HUES64 (cell line): ENCODE measurements at regions not wholly inside any gene's neighbourhood (a gene's known extent, or its start where the extent isn't known, plus 50 kb on each side); places are given as distances from the start of the nearest gene placed in this dataset.

Source experiments
- H3K27ac ChIP-seq: 2 replicates; pipeline ENCODE4 v1.7.0; 2013; ENCODE audit warnings: low read depth, low read length, inconsistent platforms
- H3K27me3 ChIP-seq: 2 replicates; pipeline ENCODE4 v1.6.1; 2013; ENCODE audit warnings: mild to moderate bottlenecking, low read length; ENCODE audit not compliant: insufficient read depth
- H3K36me3 ChIP-seq: 2 replicates; pipeline ENCODE4 v1.6.1; 2013; ENCODE audit warnings: mild to moderate bottlenecking, low read length; ENCODE audit not compliant: insufficient read depth
- H3K4me1 ChIP-seq: 2 replicates; pipeline ENCODE4 v1.6.1; 2013; ENCODE audit warnings: mild to moderate bottlenecking, low read length, moderate library complexity; ENCODE audit not compliant: insufficient read depth
- H3K4me3 ChIP-seq: 2 replicates; pipeline ENCODE4 v1.5.1; 2013; ENCODE audit warnings: mild to moderate bottlenecking, low read length, moderate library complexity
- H3K9ac ChIP-seq: 2 replicates; pipeline ENCODE4 v1.6.1; 2013; ENCODE audit warnings: mild to moderate bottlenecking, low read depth, low read length
- H3K9me3 ChIP-seq: 2 replicates; pipeline ENCODE4 v1.6.1; 2013; ENCODE audit warnings: low read depth, low read length; ENCODE audit not compliant: insufficient read depth
- whole genome bisulfite sequencing: fragments of 150-250, 120-280 bp; methylation state at CpG from one replicate; pipeline ENCODE4 v1.1.7; 2013; ENCODE audit warnings: missing lambda C conversion rate; 5-methylcytosine and 5-hydroxymethylcytosine counted together

DNA sequence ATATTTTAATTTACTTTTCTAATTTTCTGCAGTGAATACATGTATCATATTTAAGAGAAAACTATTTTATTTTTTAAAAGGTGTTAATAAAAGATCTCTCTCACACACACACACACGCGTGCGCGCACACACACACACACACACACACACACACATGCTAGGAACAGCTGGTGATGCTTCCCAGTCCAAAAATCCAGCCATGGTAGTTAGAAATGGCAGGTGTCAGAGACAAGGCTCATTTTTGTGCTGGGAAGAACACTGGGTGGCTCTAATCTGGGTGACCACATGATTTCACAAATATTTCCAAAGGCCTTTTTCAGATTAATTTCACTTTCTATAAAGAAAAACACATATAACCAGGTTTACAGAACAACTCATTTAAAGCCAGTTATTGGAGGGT lies 104.5 kb upstream of the NCK2 start:
- WGBS: no CpG with 5 or more reads among the region's 4 CpGs

DNA sequence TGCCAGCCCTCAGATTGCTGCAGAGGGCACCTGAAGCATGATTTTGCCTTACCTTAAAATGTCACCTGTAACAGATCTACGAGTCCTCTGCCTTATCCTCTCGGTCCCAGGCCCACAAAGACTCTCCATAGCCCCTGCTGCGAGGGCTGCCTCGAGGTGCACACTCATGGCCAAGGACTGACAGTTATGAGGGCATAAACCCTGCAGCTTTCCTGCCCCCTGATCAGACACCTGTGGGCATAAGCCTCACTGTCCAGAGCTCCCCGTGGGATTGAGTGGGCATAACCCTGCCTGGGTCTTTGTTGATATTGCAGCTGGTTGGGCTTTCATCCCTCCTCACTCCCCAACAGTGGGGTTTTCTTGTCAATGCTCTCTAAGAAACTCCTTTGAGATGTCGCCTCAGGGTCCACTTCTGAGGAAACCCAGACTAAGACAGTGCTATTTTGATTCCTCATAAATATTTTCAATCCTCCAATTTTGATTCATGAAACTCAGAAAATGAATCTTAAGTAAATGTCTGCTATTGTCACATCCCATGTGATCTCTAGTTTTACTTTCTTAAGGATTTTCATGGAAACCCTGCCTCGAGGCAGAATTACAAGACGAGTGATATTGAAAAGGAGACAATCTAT lies 108.5 kb upstream of the NCK2 start:
- Histone ChIP-seq H3K36me3 (no peaks in the 10 kb centered on the region), H3K27me3 (no peaks in the 10 kb centered on the region), H3K4me3 (no peak overlapping the region), H3K9ac (no peak overlapping the region), H3K4me1 (peaks cover 5% of the 10 kb centered on the region), H3K27ac (no peak overlapping the region), H3K9me3 (no peaks in the 10 kb centered on the region)
- 87% methylated on average over 8 of the region's 8 CpGs for WGBS

More for the DNA sequence above, 104.5 kb upstream of the NCK2 start:
- Histone ChIP-seq H3K4me3 (no peak overlapping the region), H3K36me3 (no peaks in the 10 kb centered on the region), H3K27me3 (0 out of 2 replicates have a peak, but pooled peaks cover 3% of the 10 kb centered on the region), H3K4me1 (no peaks in the 10 kb centered on the region; the same call in none of the 2 replicates), H3K9me3 (no peaks in the 10 kb centered on the region), H3K9ac (no peak overlapping the region), H3K27ac (no peak overlapping the region)

DNA sequence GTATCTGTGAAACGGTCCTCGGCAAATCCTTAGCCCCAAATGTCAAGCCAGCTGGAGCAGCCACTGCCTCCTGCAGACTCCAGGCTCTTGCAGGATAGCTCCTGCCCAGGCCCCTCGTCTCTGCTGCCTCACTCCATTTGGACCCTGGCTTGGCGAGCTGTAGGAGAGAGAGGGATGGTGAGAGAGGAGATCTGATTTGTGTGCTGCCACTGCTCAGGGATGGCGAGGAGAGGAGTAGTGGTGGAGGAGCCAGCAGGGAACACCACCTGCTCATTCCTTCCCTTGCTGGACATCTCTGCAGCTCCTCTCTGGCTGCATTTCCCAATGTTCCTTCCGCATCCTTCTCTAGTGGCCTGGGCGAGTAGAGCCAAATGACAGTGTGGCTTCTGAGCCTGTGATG lies 109.1 kb upstream of the NCK2 start:
- Histone ChIP-seq H3K9ac (no peak overlapping the region), H3K9me3 (no peaks in the 10 kb centered on the region)

DNA sequence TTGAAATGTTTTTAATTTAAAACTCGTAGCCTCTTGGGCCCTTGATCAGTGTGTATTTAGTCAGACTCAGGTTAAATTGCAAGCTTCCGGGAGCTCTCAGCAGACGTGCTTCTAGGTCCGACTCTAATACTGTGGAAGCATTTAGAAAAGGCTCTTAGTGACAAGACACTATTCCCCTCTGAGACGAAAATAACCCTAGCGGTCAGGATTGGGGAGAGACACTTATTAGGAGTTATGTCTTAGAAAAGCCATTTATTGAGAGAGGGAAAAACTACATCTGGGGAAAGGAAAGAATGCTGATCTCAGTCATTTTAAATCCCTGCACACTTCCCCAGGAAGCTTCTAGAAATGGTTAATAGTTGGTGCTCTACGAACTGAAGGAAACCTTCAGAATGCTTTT lies 110.5 kb upstream of the NCK2 start:
- H3K9ac ChIP-seq: no peak overlapping the region
- peaks cover 5% of the 10 kb centered on the region for H3K4me1 ChIP-seq
- H3K9me3 ChIP-seq: no peaks in the 10 kb centered on the region
- WGBS: 83% methylated on average over 7 of the region's 7 CpGs
- no peaks in the 10 kb centered on the region for H3K27me3 ChIP-seq
- no peak overlapping the region for H3K4me3 ChIP-seq
- H3K27ac ChIP-seq: no peak overlapping the region
- H3K36me3 ChIP-seq: no peaks in the 10 kb centered on the region

More for the DNA sequence above, 109.1 kb upstream of the NCK2 start:
- H3K4me1 ChIP-seq: peaks cover 5% of the 10 kb centered on the region
- no peaks in the 10 kb centered on the region for H3K36me3 ChIP-seq
- 89% methylated on average over 7 of the region's 7 CpGs for WGBS
- H3K27me3 ChIP-seq: no peaks in the 10 kb centered on the region
- no peak overlapping the region for H3K4me3 ChIP-seq
- no peak overlapping the region for H3K27ac ChIP-seq

DNA sequence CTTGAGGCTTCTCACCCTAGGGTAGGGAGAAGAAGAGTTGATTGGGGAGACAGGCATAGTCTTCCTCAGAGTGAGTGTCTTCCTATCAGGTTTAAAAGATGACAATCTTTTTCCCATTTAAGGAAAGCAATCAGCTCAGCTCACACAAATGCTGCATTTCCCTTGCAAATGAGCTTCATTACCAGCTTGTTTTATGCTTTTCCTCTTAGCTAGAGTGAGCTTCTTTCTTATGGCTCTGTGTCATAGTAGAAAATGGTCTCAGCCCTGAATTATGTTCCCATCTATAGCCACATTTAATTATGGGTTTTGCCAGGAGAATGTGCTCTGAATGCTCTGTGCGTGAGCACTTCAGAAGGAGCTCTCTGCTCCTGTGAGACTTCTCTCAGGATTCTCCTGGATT lies 112.8 kb upstream of the NCK2 start:
- Histone ChIP-seq H3K4me3 (no peak overlapping the region), H3K4me1 (peaks cover 5% of the 10 kb centered on the region; the same call in 1 of the 2 replicates), H3K9ac (no peak overlapping the region), H3K36me3 (no peaks in the 10 kb centered on the region), H3K27me3 (no peaks in the 10 kb centered on the region), H3K9me3 (no peaks in the 10 kb centered on the region), H3K27ac (no peak overlapping the region)
- 83% methylated on average over 1 of the region's 1 CpG for WGBS

DNA sequence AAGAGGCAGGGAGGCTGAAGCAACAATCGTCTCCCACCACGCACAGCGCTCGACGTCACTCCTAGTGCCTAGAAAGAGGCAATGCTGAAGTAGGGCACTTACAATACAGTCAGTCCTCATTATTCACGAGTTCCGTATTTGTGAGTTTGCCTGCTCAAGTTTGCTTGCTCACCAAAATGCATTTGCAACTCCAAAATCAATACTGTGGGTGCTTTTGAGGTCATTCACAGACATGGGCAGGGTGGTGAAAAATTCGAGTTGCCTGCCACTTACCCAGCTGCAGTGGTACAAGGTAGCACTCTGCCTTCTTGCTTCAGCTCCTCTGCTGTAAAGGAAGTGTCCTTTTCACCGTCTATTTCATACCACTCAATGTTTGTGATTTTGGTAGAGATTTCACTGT lies 113.7 kb upstream of the NCK2 start:
- Histone ChIP-seq H3K36me3 (no peaks in the 10 kb centered on the region), H3K4me3 (no peak overlapping the region), H3K4me1 (peaks cover 7% of the 10 kb centered on the region), H3K9ac (no peak overlapping the region), H3K9me3 (no peaks in the 10 kb centered on the region), H3K27me3 (no peaks in the 10 kb centered on the region), H3K27ac (no peak overlapping the region)
- 88% methylated on average over 9 of the region's 9 CpGs for WGBS

DNA sequence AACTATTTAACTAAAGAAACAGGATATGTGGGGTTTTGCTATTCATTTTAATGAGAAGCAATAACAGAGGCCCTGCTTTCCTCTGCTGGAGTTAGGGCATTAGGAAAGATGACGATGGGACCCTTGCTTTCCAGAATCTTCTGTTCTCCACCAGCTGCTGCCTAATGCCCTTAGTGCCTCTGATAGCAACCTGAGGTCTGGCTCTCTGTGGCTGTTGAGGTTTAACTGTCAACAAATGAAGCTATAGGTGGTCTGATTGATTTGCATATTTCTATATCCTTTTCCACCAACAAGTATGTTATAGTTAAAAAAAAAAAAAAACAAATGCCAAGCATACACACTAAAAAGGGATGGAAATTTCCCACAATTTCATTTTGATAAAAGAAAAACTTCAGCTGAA lies 115.1 kb upstream of the NCK2 start:
- no peaks in the 10 kb centered on the region for H3K36me3 ChIP-seq
- no peak overlapping the region for H3K9ac ChIP-seq
- H3K27ac ChIP-seq: no peak overlapping the region
- H3K4me3 ChIP-seq: no peak overlapping the region
- H3K9me3 ChIP-seq: peaks cover under 1% of the 10 kb centered on the region
- 95% methylated on average over 1 of the region's 1 CpG for WGBS
- H3K4me1 ChIP-seq: peaks cover 10% of the 10 kb centered on the region
- no peaks in the 10 kb centered on the region for H3K27me3 ChIP-seq

DNA sequence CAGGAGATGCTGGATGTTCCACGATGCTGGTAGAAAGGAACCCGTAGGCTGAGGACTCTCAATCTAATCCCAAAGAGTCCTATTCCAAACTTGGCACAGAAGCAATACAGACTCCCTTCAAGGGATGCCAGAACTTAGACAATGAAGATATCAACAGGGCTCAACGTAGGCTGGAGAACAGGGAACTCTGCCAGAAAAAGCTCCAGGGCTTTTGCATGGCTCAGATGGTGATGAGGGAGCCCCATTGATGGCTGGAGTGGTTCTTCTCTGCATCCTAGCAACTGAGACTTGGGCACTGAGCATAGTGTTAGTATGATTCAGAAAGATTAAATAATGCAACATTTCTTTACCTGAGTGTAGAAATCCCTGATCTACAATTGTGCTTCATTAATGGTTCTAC lies 117.2 kb upstream of the NCK2 start:
- Histone ChIP-seq H3K27me3 (no peaks in the 10 kb centered on the region), H3K27ac (no peak overlapping the region), H3K9me3 (peaks cover 4% of the 10 kb centered on the region), H3K36me3 (no peaks in the 10 kb centered on the region), H3K4me3 (no peak overlapping the region), H3K4me1 (peaks cover 10% of the 10 kb centered on the region), H3K9ac (no peak overlapping the region)
- WGBS: 92% methylated on average over 3 of the region's 3 CpGs

DNA sequence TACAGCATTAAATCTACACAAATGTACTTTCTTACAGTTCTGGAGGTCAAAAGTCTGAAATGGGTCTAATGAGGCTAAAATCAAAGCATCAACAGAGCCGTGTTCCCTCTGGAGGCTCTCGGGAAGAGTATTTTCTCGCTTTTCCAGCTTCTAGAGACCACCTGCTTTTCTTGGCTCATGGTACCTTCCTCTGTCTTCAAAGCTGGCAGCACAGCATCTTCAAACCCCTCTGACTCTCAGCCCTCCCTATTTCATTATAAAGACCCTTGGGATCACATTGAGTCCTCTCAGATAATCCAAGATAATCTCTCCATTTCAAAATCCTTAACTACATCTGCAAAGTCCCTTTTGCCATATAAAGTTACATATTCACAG lies 117.8 kb upstream of the NCK2 start:
- H3K27ac ChIP-seq: peak overlapping the region; percentile 51; the same call in 1 of the 2 replicates
- no peak overlapping the region for H3K9ac ChIP-seq
- no peaks in the 10 kb centered on the region for H3K36me3 ChIP-seq
- peaks cover 5% of the 10 kb centered on the region for H3K4me1 ChIP-seq
- 93% methylated on average over 3 of the region's 3 CpGs for WGBS
- no peaks in the 10 kb centered on the region for H3K27me3 ChIP-seq
- no peak overlapping the region for H3K4me3 ChIP-seq
- H3K9me3 ChIP-seq: peaks cover 4% of the 10 kb centered on the region

DNA sequence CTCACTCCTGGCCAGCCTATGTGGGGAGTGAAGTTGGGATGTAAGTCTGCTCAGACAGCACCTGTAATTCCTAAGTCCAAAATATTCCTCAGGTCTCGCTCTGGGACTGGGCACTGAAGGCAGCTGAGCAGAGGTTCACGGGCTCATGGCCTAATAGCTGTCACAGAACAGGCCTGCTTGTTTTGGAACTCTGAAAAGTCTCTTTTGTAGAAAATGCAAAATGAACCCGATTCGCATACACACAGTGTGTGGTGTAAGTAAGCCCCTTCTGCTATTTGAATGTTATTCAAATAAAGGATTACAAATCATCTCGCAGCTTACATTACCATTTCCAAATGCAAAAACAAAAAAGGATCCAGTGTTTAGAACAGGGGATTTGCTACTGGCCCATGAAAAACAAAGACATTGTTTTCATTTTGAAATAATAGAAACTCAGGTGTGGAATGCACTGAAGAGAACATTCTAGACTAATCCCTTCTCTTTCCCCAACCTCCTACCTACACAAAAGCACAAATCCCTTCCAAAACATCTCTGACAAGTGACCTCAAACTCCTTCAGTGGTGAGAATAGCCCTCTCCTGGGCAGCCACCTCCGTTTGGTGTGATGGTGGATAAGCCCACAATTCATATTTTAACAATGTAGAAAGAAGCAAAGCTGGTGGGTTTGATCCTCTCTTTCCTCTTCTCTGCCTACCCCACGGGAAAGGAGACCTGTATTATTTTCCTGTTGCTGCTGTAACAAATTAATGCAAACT lies 118.3 kb upstream of the NCK2 start:
- 83% methylated on average over 6 of the region's 7 CpGs for WGBS
- Histone ChIP-seq H3K27ac (peak overlapping the region; percentile 59; the same call in 1 of the 2 replicates), H3K9me3 (peaks cover 4% of the 10 kb centered on the region), H3K36me3 (no peaks in the 10 kb centered on the region), H3K9ac (no peak overlapping the region), H3K4me1 (peaks cover 4% of the 10 kb centered on the region), H3K4me3 (no peak overlapping the region), H3K27me3 (no peaks in the 10 kb centered on the region)

DNA sequence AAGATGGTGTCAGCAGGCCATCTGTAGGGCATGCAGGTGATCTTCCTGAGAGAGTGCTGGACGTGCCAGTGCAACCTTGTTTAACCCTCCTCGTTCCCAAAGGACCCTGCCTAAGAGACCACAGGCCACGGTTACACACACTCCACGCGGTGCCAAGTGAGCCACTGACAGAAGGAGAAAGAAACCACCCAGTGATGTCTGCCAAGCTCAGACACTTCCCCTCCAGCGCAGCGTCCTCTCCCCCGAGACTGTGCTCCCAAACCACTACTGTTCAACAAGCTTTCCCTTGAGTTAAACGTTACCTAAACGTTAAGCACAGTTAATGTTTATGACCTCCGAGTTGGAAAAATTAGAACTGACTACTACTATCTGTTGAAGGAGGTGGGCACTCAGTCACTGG lies 119.1 kb upstream of the NCK2 start:
- Histone ChIP-seq H3K4me1 (peaks cover 4% of the 10 kb centered on the region), H3K9ac (no peak overlapping the region), H3K4me3 (no peak overlapping the region), H3K36me3 (no peaks in the 10 kb centered on the region), H3K9me3 (peaks cover 4% of the 10 kb centered on the region), H3K27me3 (no peaks in the 10 kb centered on the region), H3K27ac (no peak overlapping the region)
- WGBS: 94% methylated on average over 11 of the region's 11 CpGs
